Endothelial cell of umbilical vein (primary cell): ENCODE measurements at regions not wholly inside any gene's neighbourhood (a gene's known extent, or its start where the extent isn't known, plus 50 kb on each side); places are given as distances from the start of the nearest gene placed in this dataset.

Source experiments
- EZH2 ChIP-seq: IDR thresholded peaks from 2 replicates; pipeline ENCODE4 v1.6.1; 2012; ENCODE audit warnings: borderline replicate concordance, low read depth, mild to moderate bottlenecking, moderate library complexity, low read length, inconsistent platforms; ENCODE audit not compliant: severe bottlenecking
- MYC ChIP-seq: IDR thresholded peaks from one replicate; pipeline ENCODE4 v1.6.1; 2011; ENCODE audit warnings: mild to moderate bottlenecking, low read depth, low read length
- TF ChIP-seq, protein P1 (sequence below), 2 donors: IDR thresholded peaks; 1 replicate in 1 of 2; 2 replicates in 1 of 2; pipeline ENCODE4 v1.5.1; 2011; ENCODE audit warnings: low read length in 2 of 2, mild to moderate bottlenecking in 2 of 2, moderate library complexity in 2 of 2, control low read depth in 1 of 2, inconsistent platforms in 1 of 2, low read depth in 1 of 2; ENCODE audit not compliant: insufficient read depth in 1 of 2; ENCODE audit errors: extremely low read depth in 1 of 2

DNA sequence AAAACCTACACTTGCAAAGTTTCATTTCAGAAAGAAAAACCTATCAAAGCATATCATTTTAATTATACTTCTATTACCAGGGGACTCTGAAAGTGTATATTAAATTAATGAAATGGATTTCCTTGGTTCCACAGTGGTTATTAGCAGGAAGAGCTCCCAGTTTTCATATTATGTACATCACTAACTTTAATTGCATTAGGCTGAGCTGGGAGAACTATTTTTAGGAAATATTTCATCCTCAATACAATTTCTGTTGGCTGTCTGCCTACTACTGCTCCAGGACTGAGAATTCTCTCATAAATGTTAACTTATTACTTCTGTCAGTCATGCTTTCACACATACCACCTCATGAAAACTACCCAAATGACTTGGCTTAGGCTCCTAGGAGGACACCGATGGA, 301.4 kb downstream of the CMPK2 start:
- TF ChIP-seq, protein P1, sequence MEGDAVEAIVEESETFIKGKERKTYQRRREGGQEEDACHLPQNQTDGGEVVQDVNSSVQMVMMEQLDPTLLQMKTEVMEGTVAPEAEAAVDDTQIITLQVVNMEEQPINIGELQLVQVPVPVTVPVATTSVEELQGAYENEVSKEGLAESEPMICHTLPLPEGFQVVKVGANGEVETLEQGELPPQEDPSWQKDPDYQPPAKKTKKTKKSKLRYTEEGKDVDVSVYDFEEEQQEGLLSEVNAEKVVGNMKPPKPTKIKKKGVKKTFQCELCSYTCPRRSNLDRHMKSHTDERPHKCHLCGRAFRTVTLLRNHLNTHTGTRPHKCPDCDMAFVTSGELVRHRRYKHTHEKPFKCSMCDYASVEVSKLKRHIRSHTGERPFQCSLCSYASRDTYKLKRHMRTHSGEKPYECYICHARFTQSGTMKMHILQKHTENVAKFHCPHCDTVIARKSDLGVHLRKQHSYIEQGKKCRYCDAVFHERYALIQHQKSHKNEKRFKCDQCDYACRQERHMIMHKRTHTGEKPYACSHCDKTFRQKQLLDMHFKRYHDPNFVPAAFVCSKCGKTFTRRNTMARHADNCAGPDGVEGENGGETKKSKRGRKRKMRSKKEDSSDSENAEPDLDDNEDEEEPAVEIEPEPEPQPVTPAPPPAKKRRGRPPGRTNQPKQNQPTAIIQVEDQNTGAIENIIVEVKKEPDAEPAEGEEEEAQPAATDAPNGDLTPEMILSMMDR (IDR thresholded peaks at IDR 0.05; ENCODE audit: extremely low read depth in 1 of 2, insufficient read depth in 1 of 2, low read depth in 1 of 2, low read length in 2 of 2) = no peak
- TF ChIP-seq MYC (no peak), EZH2 (no peak)
